ENCODE measurements at regions not wholly inside any gene's neighbourhood (a gene's known extent, or its start where the extent isn't known, plus 50 kb on each side); places are given as distances from the start of the nearest gene placed in this dataset.

DNA sequence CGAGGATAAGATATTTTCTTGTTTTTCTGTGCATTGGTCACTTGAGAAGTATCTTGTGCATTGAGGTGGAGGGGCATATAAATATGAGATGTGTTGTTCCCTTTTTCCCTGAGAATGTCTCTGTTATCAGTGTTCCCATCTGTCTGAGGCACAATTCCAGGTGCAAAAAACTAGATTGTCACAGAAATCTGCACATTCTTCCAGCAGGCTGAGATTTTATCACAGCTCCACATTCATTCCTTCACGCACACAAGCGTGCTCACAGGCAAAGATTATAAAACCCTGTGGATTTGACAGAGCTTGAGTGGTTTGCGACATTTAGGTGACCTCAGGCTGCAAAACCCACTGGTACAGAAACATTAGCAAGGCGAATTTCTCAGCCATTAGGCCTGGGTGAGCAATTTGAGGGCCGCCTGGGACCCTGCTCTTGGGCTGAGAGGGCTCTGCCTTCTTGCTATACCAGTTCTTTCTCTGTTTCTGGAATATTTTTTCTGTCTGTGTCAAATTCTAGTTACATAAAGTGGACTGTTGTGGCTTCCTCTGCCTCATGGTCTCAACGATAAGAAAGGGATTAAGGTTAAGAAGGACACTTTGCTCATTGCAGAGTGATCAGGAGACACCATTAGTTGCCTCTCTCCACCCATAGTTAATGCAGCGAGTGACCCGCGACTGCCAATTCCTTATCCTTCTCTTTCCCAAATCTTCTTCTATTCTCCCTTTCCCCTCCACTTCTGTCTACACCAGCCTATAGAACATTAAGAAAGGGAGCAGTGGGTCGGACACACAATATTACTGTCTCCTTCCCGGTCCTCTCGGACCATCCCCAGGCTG lies 86.7 kb upstream of the C1QTNF7 start:
- no peak for DNase-seq (ENCODE audit: low read depth)

DNA sequence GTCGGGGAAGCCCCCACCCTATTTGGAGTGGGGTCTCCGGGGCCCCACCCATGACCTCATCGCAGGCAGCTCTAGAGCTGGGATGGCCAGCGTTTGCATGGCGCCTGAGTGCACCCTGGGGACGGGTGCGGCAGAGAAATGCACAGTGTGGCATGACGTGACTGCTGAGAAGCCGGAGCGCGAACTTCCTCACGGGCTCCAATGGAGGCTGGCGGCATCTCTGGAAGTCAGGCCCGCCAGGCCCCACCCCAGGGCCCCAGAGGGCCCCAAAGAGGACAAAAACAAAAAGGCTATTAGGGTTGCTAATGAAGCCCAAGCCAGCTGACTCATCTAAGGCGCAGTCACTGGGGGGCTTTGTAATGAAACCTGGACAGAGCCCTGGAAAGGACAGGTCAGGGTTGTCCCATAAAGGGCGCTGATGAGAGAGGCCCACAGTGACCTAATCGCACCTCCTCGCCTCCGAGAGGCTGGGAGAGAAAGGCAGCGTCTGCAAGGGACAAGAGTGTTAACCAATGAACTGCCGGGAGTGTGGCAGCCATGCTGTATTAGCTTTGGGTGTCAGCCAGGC lies 86.0 kb upstream of the C1QTNF7 start:
- DNase-seq (ENCODE audit: low read depth): no peak

DNA sequence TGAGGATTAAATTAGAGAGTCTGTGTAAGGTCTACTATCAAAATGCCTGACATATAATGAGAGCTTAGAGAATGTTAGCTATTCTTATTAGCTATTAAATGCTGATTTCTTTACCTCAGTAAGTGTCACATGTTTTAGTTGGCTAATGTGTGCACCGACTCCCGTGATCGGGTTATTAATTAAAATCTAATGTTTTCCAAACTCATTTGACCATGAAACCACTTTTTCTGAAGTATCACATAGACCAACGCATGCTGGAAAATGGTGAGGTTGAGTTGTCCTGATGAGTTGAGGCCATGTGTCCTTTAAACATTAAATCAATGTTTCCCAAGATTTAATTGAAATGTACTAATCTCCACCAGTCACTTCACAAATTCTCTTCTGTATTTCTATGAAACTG lies 84.8 kb upstream of the C1QTNF7 start:
- DNase-seq (ENCODE audit: low read depth): no peak

DNA sequence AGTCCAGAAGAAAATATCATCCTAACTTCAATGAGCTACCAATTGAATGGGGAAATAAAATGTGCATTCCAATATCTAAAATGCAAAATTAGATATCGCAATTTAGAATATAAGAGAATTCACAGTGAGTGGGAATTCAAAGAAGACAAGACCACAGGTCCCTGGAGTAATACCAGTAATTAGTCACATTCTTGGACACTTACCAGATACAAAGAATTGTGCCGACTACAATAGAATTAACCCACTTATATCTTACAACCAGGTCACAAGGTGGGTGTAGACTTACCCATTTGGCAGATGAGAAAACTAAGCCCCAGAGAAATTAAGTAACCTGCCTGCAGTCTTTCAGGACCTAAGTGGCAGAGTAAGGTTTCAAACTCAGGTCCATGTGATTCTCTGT lies 84.3 kb upstream of the C1QTNF7 start:
- no peak for DNase-seq (ENCODE audit: low read depth)

DNA sequence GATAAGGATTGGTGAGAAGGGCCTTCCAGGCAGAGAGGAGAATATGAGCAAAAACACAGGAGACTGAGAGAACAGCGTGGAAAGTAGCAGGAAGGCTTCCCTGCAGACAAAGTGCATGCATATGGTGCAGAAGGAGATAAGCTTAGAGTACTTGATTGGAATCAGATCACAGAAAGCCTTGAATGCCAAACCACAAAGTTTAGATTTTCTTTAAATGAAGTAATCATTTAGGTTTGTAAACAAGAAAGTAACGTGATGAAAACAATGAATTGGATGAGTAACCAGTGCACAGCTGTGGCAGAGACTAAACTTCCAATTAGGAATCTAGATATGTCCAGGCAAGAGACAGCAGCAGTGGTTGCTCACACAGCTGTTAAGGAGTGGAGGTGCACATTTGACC lies 83.8 kb upstream of the C1QTNF7 start:
- no peak for DNase-seq (ENCODE audit: low read depth)

DNA sequence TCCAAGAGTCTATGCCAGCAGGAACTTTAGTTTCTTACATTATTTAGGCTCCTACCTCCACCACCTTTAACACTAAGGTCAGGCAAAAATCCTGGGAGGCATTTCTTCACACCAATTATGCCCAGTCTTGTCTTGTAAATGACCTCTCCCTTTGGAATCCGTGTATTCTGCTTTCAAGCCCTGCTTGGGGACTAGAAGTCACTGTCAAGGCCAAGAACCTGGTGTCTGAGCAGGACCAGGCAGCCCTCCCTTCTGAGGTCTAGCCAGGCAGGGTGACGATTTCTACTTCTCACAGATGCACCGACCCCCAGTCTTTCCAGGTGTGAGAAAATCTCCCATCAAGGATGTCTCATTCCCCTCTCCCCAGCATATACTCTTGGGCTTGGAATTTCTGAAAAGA lies 82.7 kb upstream of the C1QTNF7 start:
- DNase-seq (ENCODE audit: low read depth): no peak

DNA sequence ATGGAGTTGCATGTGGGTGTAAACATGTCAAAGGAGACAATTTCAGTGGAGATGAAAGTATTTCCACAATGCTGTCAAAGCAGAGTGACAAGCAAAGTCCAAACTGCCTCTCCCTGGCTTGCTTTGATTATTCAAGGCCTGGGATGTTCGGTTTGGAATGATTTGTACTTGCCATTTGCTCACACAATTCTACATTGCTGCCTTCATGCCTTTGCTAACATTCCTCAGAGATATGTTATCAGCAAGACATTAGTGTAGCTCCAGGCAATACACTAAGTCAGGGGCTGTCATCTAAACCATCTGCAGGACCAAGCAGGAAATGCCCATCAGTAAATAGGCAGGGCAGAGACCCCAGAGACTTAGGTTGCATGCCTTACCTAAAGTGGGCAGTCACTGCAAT lies 79.6 kb upstream of the C1QTNF7 start:
- no peak for DNase-seq (ENCODE audit: low read depth)

DNA sequence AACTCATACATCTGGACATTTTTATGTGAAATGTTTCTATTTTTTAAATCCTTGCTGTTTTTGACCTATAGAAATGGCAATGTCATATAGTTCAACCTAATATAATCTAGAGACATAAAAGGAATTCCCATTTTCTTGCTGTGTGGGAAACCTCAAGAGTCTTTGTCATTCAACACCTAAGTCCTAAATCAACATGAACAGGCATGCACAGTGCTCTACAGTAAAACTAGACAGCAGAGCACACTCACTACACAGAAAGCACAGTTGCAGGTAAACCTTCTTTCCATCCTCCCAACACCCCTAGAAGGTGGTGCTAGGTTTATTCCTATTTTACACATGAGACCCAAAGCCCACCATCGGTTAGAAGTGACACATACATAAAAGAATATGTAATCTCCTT lies 79.1 kb upstream of the C1QTNF7 start:
- DNase-seq (ENCODE audit: low read depth): no peak

DNA sequence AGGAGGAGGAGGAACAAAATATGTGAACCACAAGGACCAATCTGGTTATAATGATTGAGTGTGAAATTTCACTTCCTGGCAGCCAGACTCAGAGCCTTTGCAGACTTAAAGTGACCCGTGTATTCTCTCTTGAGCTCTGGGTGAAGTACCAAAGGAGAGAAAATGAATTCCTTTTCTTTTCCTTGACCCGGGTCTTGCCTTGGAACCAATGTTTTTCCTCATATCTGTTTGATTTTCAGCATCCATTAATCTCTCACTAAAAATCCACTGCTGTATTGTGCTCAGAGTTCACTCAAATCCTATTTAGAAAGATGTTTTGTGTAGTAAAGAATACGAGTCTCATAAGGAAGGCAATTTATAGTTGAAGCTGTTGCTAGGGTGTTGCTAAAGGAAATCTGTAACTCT lies 78.3 kb upstream of the C1QTNF7 start:
- no peak for DNase-seq (ENCODE audit: low read depth)

DNA sequence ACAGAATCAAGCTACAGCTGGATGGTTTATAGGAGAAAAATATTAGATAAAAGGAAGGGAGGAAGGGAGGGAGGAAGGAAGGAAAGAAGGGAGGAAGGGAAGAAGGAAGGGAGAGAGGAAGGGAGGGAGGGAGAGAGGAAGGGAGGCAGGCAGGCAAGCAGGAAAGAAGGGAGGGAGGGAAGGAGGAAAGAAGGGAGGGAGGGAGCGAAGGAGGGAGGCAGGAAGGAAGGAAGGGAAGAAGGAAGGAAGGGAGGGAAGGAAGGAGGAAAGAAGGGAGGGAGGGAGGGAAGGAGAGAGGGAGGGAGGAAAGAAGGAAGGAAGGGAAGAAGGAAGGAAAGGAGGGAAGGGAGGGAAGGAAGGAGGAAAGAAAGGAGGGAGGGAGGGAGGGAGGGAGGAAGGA lies 77.9 kb upstream of the C1QTNF7 start:
- DNase-seq (ENCODE audit: low read depth): no peak

DNA sequence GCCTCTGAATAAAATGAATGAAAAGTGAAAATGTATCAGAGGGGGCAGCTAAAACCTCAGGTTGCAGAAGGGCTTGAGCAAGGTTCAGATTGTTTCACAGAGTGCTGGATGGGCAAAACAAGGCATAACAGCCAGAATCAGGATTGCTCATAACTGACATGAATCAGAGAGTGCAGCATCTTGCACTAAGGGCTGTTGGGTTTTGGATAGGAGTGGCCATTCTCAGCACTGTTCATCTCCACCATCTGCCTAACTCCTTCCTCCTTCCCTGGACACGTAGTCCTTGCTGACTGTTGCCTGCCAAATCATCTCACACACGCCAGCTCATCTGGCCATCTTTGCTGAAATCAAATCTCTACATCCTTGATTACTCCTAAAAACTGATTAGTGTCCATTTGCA lies 75.3 kb upstream of the C1QTNF7 start:
- DNase-seq (ENCODE audit: low read depth): no peak

DNA sequence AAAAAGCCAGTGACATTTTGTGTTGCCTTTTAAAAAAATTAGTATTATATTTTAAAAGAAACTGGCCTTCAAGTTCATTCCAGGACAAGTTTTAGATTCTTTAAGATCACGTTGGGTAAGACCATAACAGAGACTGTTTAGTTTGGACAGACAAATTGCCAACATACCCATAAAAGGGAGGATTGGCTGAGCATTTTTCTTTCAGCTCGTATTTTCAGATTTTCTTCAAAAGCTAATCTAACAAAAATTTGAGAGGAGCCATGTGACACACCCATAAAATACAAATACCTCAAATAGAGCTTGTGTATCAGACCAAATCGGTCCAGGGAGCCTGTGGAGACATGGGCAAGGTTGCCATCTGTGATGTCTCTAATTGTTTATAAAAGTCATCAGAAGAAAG lies 74.6 kb upstream of the C1QTNF7 start:
- no peak for DNase-seq (ENCODE audit: low read depth)

DNA sequence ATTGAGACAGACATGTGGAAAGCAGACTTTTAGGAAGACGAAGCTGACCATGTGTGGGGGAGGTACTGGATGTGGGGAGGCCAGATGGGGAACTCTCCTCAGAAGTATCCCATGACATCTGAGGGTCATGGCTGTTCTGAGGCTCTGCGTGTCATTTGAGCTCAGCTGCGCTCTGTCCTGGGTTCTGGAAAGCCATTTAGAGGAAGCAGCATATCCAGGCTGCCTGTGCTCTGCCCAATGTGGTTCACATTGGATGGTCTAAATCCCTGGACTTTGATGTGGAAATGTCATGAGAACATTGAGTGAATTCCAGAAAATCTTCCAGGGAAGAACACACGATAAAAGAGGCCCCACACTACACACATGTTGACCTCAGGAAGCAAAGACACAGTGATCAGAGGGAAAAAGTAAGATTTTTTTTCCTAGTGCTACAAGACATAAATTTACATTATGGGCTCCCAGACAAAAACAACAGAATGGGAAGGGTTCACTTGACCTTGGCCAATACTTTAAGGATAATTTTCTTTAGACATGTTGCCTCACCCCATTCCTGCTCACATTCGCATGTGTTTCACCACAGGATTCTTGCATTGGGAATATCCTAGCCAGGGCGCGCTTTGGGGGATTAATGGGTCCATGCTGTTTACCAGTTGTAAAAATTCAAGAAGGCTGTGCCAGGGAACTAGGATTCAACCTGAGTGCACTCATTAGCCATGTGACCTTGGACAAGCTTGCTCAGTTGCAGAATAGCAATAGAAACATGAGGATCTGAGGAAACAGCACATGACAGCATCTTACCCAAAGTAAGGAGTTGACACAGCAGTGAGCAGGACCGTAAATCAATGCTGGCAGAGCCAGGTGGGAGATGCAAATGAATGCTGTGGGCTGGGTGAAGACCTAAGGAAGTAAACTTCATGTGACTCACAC lies 73.2 kb upstream of the C1QTNF7 start:
- no peak for DNase-seq (ENCODE audit: low read depth)

DNA sequence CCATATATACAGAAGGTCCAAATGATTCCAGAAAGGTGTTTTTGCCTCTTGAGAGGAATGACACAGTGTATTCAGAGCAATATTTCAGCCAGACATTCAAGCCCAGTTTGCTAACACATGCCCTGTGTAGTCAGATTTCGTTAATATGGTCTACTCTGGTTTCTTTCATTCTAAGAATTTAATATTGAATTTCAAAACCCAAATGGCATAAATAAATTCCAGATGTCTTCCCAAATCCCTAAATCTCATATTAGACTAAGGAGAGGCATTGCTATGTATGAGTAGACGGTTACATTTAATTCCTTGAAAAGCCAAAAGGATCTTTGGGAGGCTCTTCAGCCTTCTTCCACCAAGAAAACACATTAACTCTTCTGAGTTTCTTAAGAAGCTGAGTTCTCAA lies 66.3 kb upstream of the C1QTNF7 start:
- DNase-seq (ENCODE audit: low read depth): no peak

DNA sequence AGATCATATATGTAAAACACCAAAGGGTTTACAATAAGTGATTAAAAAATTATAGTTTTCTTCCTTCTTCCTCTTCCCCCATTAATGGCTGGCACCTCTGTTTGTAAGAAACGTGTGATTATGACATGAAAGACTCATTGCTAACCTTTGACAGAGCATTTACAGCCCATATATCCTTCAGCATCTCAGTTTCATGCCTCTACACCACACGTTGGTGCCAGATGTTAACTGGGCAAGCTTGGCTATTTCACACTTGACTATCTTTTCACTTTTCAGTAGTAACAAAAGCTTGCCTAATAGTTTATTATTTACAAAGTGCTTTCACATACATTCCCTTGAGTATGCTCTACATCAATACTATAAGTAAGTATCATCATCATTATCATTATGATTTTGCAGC lies 65.3 kb upstream of the C1QTNF7 start:
- DNase-seq (ENCODE audit: low read depth): no peak

DNA sequence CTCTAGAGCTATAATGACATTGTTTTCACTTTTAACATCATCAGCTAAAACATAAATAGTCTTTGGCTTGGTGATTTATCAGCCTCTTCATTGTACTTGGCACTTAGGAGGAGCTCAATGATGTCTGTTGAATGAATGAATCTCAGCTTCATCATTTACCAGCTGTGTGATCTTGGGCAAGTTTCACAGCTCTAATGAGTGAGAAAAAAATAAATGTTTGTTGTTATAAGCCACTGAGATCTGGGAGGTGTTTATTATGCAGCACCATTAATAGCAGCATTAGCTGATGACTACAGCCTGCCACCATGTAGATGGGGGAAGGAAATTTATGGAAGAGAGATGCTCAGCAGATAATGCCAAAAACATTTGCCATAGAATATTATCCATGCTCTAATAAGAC lies 63.6 kb upstream of the C1QTNF7 start:
- no peak for DNase-seq (ENCODE audit: low read depth)

DNA sequence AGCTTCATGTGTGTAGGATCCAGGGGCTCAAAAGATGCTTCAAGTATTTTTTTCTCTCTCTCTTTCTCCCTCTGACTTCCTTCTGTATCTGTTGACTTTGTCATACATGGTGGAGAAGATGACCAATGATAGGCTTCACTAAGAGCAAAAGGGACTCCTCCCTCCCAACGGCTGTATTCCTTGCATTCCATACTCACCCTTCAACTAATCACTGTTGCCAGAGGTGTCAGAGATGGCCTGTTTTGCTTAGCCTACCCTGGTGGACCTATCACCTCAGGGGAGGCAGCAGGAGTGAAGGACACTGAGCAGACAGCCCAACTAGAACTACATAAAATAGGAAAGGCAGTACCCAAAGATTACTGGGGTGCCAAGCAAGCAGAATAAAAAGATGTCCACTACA lies 62.2 kb upstream of the C1QTNF7 start:
- no peak for DNase-seq (ENCODE audit: low read depth)

DNA sequence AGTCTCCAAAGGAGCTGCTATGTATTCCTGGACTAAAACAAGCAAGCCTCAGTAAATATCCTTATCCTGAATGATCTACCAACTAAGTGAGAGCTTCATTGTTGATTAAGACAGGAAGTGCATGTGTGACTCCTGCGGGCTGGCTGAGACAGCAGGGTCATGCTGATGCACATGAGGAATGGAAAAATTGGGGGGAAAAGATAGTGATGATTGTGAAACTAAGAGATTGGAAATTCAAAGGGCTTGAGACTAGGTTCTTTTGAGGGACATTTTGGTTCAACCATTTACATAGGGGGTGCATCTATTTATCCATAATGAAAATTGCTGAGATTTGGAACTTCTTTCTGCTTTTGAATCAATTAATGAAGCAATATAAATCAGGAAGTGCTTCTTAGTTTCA lies 61.1 kb upstream of the C1QTNF7 start:
- no peak for DNase-seq (ENCODE audit: low read depth)

DNA sequence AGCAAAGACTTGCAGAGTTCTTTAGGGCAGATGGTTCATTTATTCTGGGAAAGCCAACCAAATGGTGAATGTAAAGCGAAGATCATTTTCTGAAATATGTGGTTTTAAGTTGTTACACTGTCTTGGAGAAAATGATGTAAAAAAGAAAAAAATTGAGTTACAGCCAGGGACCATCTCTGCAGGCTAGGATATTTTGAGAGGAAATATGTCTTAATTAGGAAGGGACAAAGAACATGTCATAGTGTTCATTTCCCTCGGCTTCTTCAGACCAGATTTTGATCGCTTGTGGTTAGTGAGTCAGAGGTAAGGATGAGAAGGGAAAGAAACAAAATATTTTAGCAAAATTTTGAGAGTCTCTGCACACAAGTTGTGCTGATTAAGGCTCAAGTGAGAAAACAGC lies 59.0 kb upstream of the C1QTNF7 start:
- no peak for DNase-seq (ENCODE audit: low read depth)

DNA sequence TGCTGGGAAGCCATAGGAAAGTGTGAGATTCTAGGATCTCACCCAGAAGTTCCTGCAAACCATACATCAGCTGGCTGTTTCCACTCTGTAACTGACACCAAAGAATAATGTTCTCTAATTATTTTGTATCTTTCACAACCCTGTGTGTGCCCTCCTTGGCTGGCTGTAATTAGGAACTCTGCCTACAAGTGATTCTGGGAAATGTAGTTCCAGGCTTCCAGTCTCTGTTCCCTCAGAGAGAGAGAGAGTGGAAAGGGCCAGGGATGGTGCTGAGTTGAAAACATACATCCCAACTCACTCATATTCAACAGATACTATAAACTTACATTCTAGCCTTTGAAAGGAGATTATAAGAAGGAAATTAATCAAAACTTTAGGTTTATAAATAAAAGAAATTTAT lies 57.5 kb upstream of the C1QTNF7 start:
- DNase-seq (ENCODE audit: low read depth): no peak

DNA sequence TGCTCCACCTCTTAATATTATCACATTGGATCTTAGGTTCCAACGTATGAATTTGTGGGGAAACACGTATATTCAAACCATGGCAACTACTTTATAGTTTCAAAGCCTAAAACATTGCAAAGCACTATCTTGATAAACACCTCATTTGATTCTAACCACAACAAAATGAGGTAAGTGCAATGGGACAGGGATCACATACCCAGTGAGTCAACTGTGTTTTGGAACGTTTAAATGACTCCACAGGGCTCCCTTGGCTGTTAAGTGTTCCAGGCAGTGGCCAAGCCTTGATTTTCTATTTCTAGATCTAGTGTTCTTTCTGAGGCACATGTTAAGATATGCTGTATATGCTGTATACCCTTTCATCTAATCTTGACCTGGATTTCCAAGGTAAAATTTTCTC lies 54.5 kb upstream of the C1QTNF7 start:
- no peak for DNase-seq (ENCODE audit: low read depth)

DNA sequence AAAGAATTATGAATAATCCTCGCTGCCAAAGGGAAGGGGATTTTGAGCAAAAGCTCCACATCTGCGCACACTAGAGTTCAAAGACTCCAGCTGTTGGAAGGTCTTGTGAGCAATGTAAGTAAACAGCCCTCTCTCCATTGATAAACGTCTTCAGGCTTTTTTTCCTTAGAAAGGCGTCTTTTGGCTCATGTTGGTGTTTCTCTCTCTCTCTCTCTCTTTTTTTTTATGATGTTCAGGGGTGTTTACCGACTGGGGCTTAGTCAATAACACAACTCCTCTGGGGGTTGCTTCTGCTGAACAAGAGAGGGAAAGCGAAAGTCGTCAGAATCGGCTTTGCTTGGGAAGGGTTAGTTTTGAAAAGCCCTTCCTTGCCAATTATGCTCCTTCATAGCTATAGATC lies 53.2 kb upstream of the C1QTNF7 start:
- DNase-seq (ENCODE audit: low read depth): no peak

DNA sequence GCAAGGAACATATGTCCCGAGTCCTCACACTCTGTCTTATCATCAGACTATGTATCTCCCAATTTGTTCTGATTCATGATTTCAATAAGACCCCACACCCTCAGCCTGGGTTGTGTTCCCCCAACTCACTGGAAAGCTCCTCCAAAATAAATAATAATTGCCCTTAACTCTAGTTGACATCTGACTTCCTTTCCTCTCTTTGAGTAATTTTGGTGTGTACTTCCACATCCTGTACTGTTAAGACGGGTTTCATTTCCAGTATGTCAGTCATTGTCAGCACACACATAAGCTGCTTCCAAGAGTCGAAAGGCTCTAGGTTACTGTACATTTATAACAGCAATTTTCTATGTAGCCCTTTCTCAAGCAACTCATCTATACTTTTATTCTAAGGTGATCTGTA lies 52.2 kb upstream of the C1QTNF7 start:
- no peak for DNase-seq (ENCODE audit: low read depth)
